Dermis microvascular lymphatic vessel endothelial cell (primary cell): ENCODE measurements at regions not wholly inside any gene's neighbourhood (a gene's known extent, or its start where the extent isn't known, plus 50 kb on each side); places are given as distances from the start of the nearest gene placed in this dataset.

Experiments used
- DNase-seq, 2 donors: peaks; one replicate each; pipeline versions ENCODE4 v3.0.0 to v3.0.0-alpha.2; 2010; ENCODE audit warnings: low read depth in 2 of 2

- DNase-seq, result no peak
Observed at GRCh38 chr18:78641689-78642231, 337.9 kb upstream of the SALL3 start.

- DNase-seq, result no peak
Observed at GRCh38 chr18:78642296-78642951, 337.2 kb upstream of the SALL3 start.

GRCh38 chr18:78643004-78643403 lies 336.6 kb upstream of the SALL3 start:
- DNase-seq, result no peak

GRCh38 chr18:78643981-78644380 lies 335.6 kb upstream of the SALL3 start:
- DNase-seq, result no peak

GRCh38 chr18:78645216-78645615 lies 334.4 kb upstream of the SALL3 start:
- no peak for DNase-seq

- DNase-seq, result no peak
Observed at GRCh38 chr18:78647018-78647417, 332.6 kb upstream of the SALL3 start.

GRCh38 chr18:78649421-78649820 lies 330.2 kb upstream of the SALL3 start:
- no peak for DNase-seq

GRCh38 chr18:78650926-78651325 lies 328.7 kb upstream of the SALL3 start:
- DNase-seq, result no peak

- no peak for DNase-seq
Observed at GRCh38 chr18:78652001-78652545, 327.5 kb upstream of the SALL3 start.

GRCh38 chr18:78655921-78656320 lies 323.7 kb upstream of the SALL3 start:
- no peak for DNase-seq

- no peak for DNase-seq
Observed at GRCh38 chr18:78656346-78656925, 323.2 kb upstream of the SALL3 start.

- no peak for DNase-seq
Observed at GRCh38 chr18:78658531-78658930, 321.1 kb upstream of the SALL3 start.

- DNase-seq, result no peak
Observed at GRCh38 chr18:78659057-78659456, 320.6 kb upstream of the SALL3 start.

GRCh38 chr18:78659748-78660147 lies 319.9 kb upstream of the SALL3 start:
- no peak for DNase-seq

GRCh38 chr18:78660311-78660710 lies 319.3 kb upstream of the SALL3 start:
- DNase-seq, result no peak

GRCh38 chr18:78661316-78661715 lies 318.3 kb upstream of the SALL3 start:
- no peak for DNase-seq

- no peak for DNase-seq
Observed at GRCh38 chr18:78662879-78663278, 316.7 kb upstream of the SALL3 start.

- no peak for DNase-seq
Observed at GRCh38 chr18:78664048-78664447, 315.6 kb upstream of the SALL3 start.

GRCh38 chr18:78664848-78665247 lies 314.8 kb upstream of the SALL3 start:
- DNase-seq, result no peak

GRCh38 chr18:78665644-78666043 lies 314.0 kb upstream of the SALL3 start:
- DNase-seq, result no peak

GRCh38 chr18:78666666-78667335 lies 312.8 kb upstream of the SALL3 start:
- DNase-seq, result no peak

- DNase-seq, result no peak
Observed at GRCh38 chr18:78670778-78671391, 308.7 kb upstream of the SALL3 start.
